CD1c-positive myeloid dendritic cell (primary cell): ENCODE measurements at regions not wholly inside any gene's neighbourhood (a gene's known extent, or its start where the extent isn't known, plus 50 kb on each side); places are given as distances from the start of the nearest gene placed in this dataset.

Experiments
- DNase-seq: peaks from one replicate; pipeline ENCODE4 v3.0.0-alpha.2; 2016; ENCODE audit errors: extremely low spot score

DNA sequence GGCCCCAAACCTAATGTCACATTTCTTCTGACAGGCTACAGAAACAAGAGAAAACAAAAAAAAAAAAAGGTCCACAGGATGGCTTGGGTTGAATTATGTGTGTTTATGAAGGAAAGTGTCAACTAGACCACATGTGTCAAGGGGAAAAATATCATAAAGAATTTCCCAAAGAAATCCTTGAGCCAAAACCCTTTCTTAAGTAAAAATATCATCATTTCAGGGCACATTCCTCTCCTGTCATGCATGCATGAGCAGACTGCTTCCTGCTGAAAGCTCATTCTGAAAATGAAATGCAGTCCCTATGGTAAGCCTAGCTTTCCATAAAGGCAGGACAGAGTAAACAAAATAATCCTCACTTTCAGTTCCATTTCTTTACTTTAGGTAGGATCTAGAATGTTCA is 85.7 kb upstream of the RBBP8 start:
- DNase-seq = no peak

GRCh38 chr18:22847867-22848451 is 85.2 kb upstream of the RBBP8 start:
- DNase-seq = no peak

- no peak for DNase-seq
Measured at GRCh38 chr18:22848615-22849014, 84.5 kb upstream of the RBBP8 start.

GRCh38 chr18:22856870-22857269 is 76.3 kb upstream of the RBBP8 start:
- DNase-seq = no peak

GRCh38 chr18:22858121-22858520 is 75.0 kb upstream of the RBBP8 start:
- no peak for DNase-seq

GRCh38 chr18:22860807-22861206 is 72.3 kb upstream of the RBBP8 start:
- no peak for DNase-seq

- DNase-seq = no peak
Measured at GRCh38 chr18:22865354-22866116, 67.6 kb upstream of the RBBP8 start.

DNA sequence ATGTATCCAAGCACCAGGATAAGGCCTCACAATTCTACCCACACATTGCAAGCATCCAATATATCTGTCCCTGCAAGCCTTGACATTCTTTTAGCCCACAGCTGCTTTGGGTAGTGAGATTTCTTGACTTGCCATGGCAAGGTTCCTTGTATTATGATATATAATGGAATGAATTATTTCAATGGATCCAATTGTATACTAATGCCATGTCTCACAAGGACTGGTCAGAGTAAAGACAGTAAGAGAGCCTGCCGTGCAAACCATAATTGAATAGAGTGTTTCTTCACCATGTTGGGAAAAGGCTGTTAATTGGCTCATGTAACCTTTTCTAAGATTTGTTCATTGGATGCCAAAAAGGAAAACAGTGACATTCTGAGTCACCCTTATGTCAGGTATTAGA is 64.3 kb upstream of the RBBP8 start:
- DNase-seq = no peak

DNA sequence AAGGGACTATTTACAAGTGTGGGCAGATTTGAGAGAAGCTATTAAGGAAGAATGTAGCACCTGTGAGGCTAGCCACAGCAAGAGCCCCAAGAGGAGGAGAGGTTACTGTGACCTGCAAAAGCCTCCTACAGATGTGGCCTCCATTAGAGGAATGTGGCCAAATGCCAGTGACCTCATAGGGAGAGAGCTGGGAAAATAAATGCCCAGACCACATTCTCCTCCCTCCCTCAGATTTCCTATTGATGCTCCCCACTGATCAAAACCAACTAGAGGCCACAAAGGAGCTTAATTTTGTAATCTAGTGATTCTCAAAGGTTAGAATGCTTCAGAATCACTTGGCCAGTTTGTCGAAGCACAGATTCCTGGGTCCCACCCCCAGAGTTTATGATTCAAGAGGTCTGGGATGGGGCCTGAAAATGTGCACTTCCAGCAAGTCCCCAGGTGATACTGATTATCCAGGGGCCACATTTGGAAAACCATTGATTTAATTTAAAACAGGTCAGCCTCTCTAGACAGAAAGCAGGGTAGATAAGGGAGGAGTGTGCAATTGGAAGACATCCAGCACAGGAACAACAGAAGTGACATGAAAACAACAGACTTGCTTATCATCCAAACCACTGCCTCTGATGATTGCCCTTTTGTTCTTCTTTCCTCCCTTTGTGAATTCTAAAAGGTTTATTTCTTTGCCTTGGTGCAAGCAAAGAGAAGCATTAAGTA is 61.2 kb upstream of the RBBP8 start:
- DNase-seq = no peak

DNA sequence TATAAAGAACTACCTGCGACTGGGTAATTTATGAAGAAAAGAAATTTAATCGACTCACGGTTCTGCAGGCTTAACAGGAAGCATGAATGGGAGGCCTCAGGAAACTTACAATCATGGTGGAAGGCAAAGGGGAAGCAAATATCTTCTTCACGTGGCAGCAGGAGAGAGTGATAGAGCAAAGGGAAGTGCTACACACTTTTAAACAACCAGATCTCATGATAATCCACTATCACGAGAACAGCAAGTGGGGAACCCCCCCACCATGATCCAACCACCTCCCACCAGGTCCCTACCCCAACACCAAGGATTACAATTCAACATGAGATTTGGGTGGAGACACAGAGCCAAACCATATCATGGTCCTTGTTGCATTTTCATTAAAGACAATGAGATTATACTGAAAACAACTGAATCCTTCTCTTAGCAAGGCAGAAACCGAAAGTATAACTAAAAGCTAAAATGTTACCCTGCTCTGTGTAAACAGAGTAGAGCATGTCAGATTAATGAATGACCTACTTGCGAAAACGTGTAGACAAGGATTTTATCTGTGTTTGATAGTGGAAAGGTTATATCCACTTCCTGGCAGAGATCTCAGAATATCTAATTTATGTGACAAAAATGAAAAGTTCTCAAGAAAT is 60.1 kb upstream of the RBBP8 start:
- no peak for DNase-seq

DNA sequence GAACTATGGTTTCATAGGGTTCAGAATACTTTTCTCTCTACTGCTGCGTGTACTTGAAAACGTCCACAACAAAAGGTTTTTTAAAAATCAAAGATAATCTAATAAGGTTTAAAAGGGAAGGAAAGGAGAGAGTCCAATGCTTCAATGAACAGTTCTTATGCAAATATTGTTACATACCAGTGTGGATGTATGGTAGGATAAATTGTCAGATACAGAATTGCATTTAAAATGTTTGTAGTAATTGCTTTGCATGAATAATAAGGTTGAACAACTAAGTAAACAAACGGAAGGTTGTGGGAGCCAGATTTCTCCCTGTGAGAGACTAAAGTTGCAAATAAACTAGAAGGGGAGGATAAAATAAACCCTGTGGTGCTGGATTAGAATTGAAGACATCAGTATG is 53.8 kb upstream of the RBBP8 start:
- no peak for DNase-seq

DNA sequence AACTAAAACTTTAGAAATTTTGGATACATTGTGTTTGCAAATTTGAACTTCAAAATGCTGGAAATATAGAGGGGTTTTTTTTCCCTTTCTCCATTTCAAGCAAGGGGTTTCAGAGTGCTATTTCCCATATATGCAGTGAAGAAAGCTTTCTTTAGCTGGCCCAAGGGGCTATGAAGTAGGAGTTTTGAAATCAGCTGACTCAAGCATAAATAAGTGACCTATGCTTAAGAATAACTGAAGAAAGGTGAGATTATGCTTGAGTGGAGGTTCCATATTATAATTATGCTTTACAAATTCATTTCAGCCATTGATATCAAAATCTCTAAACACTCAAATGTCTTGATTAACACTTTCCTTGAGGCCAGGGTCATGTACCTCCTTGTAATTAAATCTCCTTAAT is 51.0 kb upstream of the RBBP8 start:
- DNase-seq = no peak

DNA sequence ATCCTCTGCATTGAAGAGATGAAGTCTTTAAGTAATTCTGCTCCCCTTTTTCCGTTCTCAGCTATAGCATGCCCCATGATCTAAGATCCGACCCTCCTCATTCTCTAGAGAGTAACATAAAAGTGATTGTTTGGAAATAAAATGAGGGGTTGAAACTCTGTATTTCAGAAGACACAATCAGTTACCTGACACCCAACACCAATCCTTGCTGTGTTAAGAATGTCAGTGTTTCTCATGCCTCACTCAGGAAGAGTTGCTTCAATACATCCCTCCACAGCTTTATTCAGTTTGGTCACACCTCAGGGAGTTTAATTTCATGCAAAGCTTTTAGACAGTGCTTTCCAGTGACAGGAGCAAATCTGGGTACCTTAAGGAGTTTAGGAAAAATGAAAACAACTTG is 49.9 kb upstream of the RBBP8 start:
- DNase-seq = no peak
